DND-41 (cell line): ENCODE measurements at regions not wholly inside any gene's neighbourhood (a gene's known extent, or its start where the extent isn't known, plus 50 kb on each side); places are given as distances from the start of the nearest gene placed in this dataset.

Experiments
- ATAC-seq: fragments of 200-7000 bp; cut with Tn5 transposase; 3 replicates; pipeline ENCODE4 v1.9.1; 2021; ENCODE audit warnings: low read depth; ENCODE audit not compliant: insufficient read depth
- DNase-seq: peaks from one replicate; pipeline ENCODE4 v3.0.0-alpha.2; 2020
- H2AFZ ChIP-seq: 2 replicates; pipeline ENCODE4 v1.6.0; 2012; ENCODE audit warnings: low read depth, low read length
- H3K27ac ChIP-seq: 2 replicates; pipeline ENCODE4 v1.5.1; 2012; ENCODE audit warnings: low read length, inconsistent platforms
- H3K27me3 ChIP-seq: fragments of 200-600 bp; sonication (generic); 2 replicates; pipeline ENCODE4 v1.6.0; 2012; ENCODE audit warnings: low read length, mild to moderate bottlenecking, inconsistent platforms; ENCODE audit not compliant: insufficient read depth, poor library complexity
- H3K36me3 ChIP-seq: 2 replicates; pipeline ENCODE4 v1.5.1; 2012; ENCODE audit warnings: low read length, inconsistent platforms; ENCODE audit not compliant: insufficient read depth
- H3K4me1 ChIP-seq: 2 replicates; pipeline ENCODE4 v1.5.1; 2012; ENCODE audit warnings: mild to moderate bottlenecking, low read length; ENCODE audit not compliant: insufficient read depth
- H3K4me2 ChIP-seq: 2 replicates; pipeline ENCODE4 v1.6.0; 2012; ENCODE audit warnings: mild to moderate bottlenecking, moderate library complexity, low read length, inconsistent platforms; ENCODE audit not compliant: insufficient read depth
- H3K4me3 ChIP-seq, 2 experiments: fragments of 200-600 bp in 1 of 2; shearing (Covaris generic) in 1 of 2; 2 replicates each; pipeline ENCODE4 v1.5.1; 2012 to 2016; ENCODE audit warnings: inconsistent platforms in 2 of 2, low read length in 2 of 2, mild to moderate bottlenecking in 2 of 2, low read depth in 1 of 2, moderate library complexity in 1 of 2
- H3K79me2 ChIP-seq: 2 replicates; pipeline ENCODE4 v1.6.0; 2012; ENCODE audit warnings: low read length, inconsistent platforms; ENCODE audit not compliant: insufficient read depth
- H3K9ac ChIP-seq: 2 replicates; pipeline ENCODE4 v1.6.0; 2012; ENCODE audit warnings: low read depth, mild to moderate bottlenecking, inconsistent platforms, low read length, moderate library complexity
- H3K9me3 ChIP-seq: 2 replicates; pipeline ENCODE4 v1.5.1; 2012; ENCODE audit warnings: low read length, moderate library complexity, mild to moderate bottlenecking, inconsistent platforms; ENCODE audit not compliant: insufficient read depth, severe bottlenecking
- H4K20me1 ChIP-seq: 2 replicates; pipeline ENCODE4 v1.6.0; 2012; ENCODE audit warnings: low read length; ENCODE audit not compliant: insufficient read depth
- EZH2 ChIP-seq: IDR thresholded peaks from 3 replicates; pipeline ENCODE4 v1.6.1; 2012; ENCODE audit warnings: borderline replicate concordance, low read depth, mild to moderate bottlenecking, moderate library complexity, low read length, inconsistent platforms; ENCODE audit not compliant: severe bottlenecking
- TF ChIP-seq, protein P1 (sequence below): IDR thresholded peaks from 2 replicates; pipeline ENCODE4 v1.5.1; 2012; ENCODE audit warnings: borderline replicate concordance, low read length, moderate library complexity, mild to moderate bottlenecking; ENCODE audit not compliant: poor library complexity, severe bottlenecking; ENCODE audit errors: extremely low read depth

DNA sequence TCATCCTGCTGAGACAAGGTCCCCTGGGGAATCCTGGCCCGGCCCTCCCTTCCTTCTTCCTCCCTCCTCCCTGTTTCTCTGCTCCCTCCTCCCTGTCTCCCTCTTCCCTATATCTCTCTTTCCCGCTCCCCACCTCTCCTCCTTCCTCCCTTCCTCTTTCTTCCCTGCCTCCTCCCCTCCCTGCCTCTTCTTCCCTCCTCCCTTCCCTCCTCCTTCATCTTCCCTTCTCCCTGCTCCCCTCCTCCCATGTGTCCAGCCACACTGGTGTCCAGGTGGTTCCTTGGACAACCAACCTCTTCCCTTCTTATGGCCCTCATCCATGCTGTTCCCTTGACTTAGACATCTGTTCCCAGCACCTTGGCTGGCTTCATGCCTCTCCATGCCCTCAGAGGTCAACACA lies 258.1 kb downstream of the MN1 start:
- Histone ChIP-seq H3K9me3 (no peaks in the 10 kb centered on the region), H3K27me3 (no peaks in the 10 kb centered on the region), H3K27ac (no peak overlapping the region), H3K36me3 (no peaks in the 10 kb centered on the region), H3K9ac (no peak overlapping the region), H3K4me3 (no peak overlapping the region), H3K79me2 (no peaks in the 10 kb centered on the region), H3K4me2 (no peak overlapping the region), H4K20me1 (no peaks in the 10 kb centered on the region; the same call in 1 of the 2 replicates), H2AFZ (no peak overlapping the region), H3K4me1 (no peaks in the 10 kb centered on the region)
- TF ChIP-seq, protein P1, sequence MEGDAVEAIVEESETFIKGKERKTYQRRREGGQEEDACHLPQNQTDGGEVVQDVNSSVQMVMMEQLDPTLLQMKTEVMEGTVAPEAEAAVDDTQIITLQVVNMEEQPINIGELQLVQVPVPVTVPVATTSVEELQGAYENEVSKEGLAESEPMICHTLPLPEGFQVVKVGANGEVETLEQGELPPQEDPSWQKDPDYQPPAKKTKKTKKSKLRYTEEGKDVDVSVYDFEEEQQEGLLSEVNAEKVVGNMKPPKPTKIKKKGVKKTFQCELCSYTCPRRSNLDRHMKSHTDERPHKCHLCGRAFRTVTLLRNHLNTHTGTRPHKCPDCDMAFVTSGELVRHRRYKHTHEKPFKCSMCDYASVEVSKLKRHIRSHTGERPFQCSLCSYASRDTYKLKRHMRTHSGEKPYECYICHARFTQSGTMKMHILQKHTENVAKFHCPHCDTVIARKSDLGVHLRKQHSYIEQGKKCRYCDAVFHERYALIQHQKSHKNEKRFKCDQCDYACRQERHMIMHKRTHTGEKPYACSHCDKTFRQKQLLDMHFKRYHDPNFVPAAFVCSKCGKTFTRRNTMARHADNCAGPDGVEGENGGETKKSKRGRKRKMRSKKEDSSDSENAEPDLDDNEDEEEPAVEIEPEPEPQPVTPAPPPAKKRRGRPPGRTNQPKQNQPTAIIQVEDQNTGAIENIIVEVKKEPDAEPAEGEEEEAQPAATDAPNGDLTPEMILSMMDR = no peak
- no peak for DNase-seq
- no peak for ATAC-seq

DNA sequence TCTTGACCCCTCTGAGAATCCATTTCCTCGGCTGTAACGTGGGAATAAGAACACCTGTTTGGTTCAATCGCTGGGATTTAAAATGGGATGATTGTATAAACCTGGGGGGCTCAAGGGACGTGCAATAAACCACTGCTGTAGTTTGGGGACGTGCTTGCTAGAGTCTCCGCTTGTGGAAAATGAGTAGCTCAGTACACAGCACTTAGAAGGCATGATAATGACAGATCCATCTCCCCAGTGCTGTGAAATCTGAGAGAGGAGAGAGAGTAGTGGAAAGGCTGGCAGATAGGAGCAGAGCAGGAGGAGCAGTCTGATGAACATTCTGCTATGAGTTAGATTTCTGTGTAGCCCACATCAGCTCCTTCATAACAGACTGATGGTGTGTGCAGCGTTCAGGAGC lies 256.5 kb downstream of the MN1 start:
- TF ChIP-seq, protein P1 = no peak
- TF ChIP-seq EZH2 = no peak
- no peaks in the 10 kb centered on the region for H3K79me2 ChIP-seq
- no peak overlapping the region for H3K4me3 ChIP-seq
- H3K27ac ChIP-seq = no peak overlapping the region
- H3K4me2 ChIP-seq = no peak overlapping the region
- H3K9ac ChIP-seq = no peak overlapping the region
- H3K9me3 ChIP-seq = no peaks in the 10 kb centered on the region
- H3K4me1 ChIP-seq = no peaks in the 10 kb centered on the region
- no peak overlapping the region for H2AFZ ChIP-seq
- H3K36me3 ChIP-seq = no peaks in the 10 kb centered on the region
- no peak for ATAC-seq
- DNase-seq = no peak
- no peaks in the 10 kb centered on the region; the same call in 1 of the 2 replicates for H4K20me1 ChIP-seq
- peaks cover 3% of the 10 kb centered on the region for H3K27me3 ChIP-seq

DNA sequence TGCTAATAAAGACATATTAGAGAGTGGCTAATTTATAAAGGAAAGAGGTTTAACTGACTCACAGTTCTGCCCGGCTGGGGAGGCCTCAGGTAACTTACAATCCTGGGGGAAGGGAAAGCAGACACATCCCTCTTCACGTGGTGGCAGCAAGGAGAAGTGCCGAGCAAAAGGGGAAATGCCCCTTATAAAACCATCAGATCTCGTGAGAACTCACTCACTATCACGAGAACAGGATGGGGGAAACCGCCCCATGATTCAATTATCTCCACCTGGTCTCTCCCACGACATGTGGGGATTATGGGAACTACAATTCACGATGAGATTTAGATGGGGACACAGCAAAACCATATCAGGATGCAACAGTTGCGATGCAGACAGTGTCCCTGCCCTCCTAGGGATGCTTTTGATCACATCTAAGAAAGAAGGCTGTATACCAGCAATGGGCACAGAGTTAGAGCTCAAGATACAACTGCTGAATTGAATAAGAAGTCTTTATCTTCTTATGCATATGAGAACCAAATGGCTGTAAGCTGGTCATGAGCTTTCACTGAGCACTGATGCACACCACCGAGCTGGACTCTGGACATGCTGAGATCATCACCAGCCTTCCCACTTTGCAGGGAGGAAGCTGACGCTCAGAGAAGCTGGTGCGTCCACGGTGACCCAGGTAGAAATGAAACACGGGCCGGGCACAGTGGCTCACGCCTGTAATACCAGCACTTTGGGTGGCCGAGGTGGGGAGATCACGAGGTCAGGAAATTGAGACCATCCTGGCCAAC lies 255.2 kb downstream of the MN1 start:
- ATAC-seq (no peak), DNase-seq (no peak)
- no peaks in the 10 kb centered on the region; the same call in 1 of the 2 replicates for H4K20me1 ChIP-seq
- H3K4me2 ChIP-seq = no peak overlapping the region
- H3K4me3 ChIP-seq = no peak overlapping the region
- H3K9me3 ChIP-seq = no peaks in the 10 kb centered on the region
- peaks cover 3% of the 10 kb centered on the region for H3K27me3 ChIP-seq
- no peak overlapping the region for H3K9ac ChIP-seq
- H3K4me1 ChIP-seq = no peaks in the 10 kb centered on the region
- H3K36me3 ChIP-seq = no peaks in the 10 kb centered on the region
- H3K27ac ChIP-seq = no peak overlapping the region
- no peaks in the 10 kb centered on the region for H3K79me2 ChIP-seq
- no peak overlapping the region for H2AFZ ChIP-seq
- TF ChIP-seq, protein P1 = no peak
- TF ChIP-seq EZH2 = no peak
